Fibroblast of lung (primary cell): ENCODE measurements at regions not wholly inside any gene's neighbourhood (a gene's known extent, or its start where the extent isn't known, plus 50 kb on each side); places are given as distances from the start of the nearest gene placed in this dataset.

Experiments used
- CTCF ChIP-seq, 2 donors: IDR thresholded peaks in 1 of 2; conservative IDR thresholded peaks in 1 of 2; 1 replicate in 1 of 2; 2 replicates in 1 of 2; pipeline ENCODE4 v1.5.1; 2011 to 2012; ENCODE audit warnings: low read length in 2 of 2, control low read depth in 1 of 2, inconsistent platforms in 1 of 2, low read depth in 1 of 2, mild to moderate bottlenecking in 1 of 2
- EZH2 ChIP-seq: IDR thresholded peaks from 2 replicates; pipeline ENCODE4 v1.5.1; 2012; ENCODE audit warnings: low read length, control low read depth, mild to moderate bottlenecking; ENCODE audit errors: missing control alignments

- no peak for TF ChIP-seq CTCF (conservative IDR thresholded peaks at IDR 0.05 in 1 of 2, IDR thresholded peaks at IDR 0.05 in 1 of 2; ENCODE audit: low read depth in 1 of 2, low read length in 2 of 2)
- no peak for TF ChIP-seq EZH2
Measured at GRCh38 chr3:102576651-102577050, 141.8 kb downstream of the ZPLD1 start.
